Stimulated activated effector memory CD8-positive, alpha-beta T cell treated with anti-CD3 and anti-CD28 coated beads, Interleukin-12 subunit alpha, Interleukin-12 subunit beta, amount 100 ng/mL, for 72 hours (primary cell): ENCODE measurements at regions not wholly inside any gene's neighbourhood (a gene's known extent, or its start where the extent isn't known, plus 50 kb on each side); places are given as distances from the start of the nearest gene placed in this dataset.

Experiments
- ATAC-seq: fragments of 150-1000 bp; cut with Tn5 transposase; 2 replicates; pipeline ENCODE4 v1.10.0; 2021
- DNase-seq, 2 donors: peaks; one replicate each; pipeline ENCODE4 v3.0.0; 2021 to 2022; ENCODE audit warnings: low spot score in 2 of 2
- H3K27ac Mint-ChIP-seq: one replicate; pipeline ENCODE4 v1.8.0; 2022; ENCODE audit warnings: mild to moderate bottlenecking, mixed read lengths
- H3K36me3 Mint-ChIP-seq: one replicate; pipeline ENCODE4 v1.8.0; 2022; ENCODE audit warnings: mild to moderate bottlenecking, mixed read lengths
- H3K4me1 Mint-ChIP-seq: one replicate; pipeline ENCODE4 v1.8.0; 2022; ENCODE audit warnings: mixed read lengths
- H3K4me3 Mint-ChIP-seq: one replicate; pipeline ENCODE4 v1.8.0; 2022; ENCODE audit warnings: mild to moderate bottlenecking, mixed read lengths
- H3K9me3 Mint-ChIP-seq: one replicate; pipeline ENCODE4 v1.8.0; 2022; ENCODE audit warnings: mixed read lengths

GRCh38 chr1:96999191-96999590, 277.6 kb downstream of the PTBP2 start:
- no peak for DNase-seq
- H3K4me1 Mint-ChIP-seq, result no peaks in the 10 kb centered on the region
- no peak overlapping the region for H3K4me3 Mint-ChIP-seq
- H3K27ac Mint-ChIP-seq, result no peak overlapping the region
- ATAC-seq, result no peak
- H3K36me3 Mint-ChIP-seq, result no peaks in the 10 kb centered on the region
- peaks cover 4% of the 10 kb centered on the region for H3K9me3 Mint-ChIP-seq

GRCh38 chr1:97004054-97004453, 282.5 kb downstream of the PTBP2 start:
- Mint-ChIP-seq H3K36me3 (no peaks in the 10 kb centered on the region), H3K9me3 (peaks cover 4% of the 10 kb centered on the region), H3K27ac (no peak overlapping the region), H3K4me3 (no peak overlapping the region), H3K4me1 (no peaks in the 10 kb centered on the region)
- ATAC-seq (no peak), DNase-seq (no peak)

DNA sequence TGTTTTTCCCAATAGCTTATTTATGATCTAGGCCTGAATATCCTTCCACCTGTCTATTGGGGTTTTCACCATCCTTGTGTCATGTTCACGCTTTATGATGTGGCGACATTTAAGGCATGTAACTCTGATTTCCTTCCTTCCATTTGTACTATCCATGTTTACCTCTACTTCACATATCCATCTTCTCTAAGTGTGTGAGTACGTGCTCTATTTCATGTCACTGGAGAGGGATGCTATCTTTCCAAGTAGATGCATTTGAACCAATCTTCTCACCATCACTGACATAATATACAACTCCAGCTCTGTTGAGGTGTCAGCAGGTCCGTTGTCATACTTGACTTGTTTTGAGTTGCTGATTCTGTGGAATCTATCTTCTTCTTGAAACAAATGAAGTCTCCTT, 283.2 kb downstream of the PTBP2 start:
- peaks cover 4% of the 10 kb centered on the region for H3K9me3 Mint-ChIP-seq
- H3K27ac Mint-ChIP-seq, result no peak overlapping the region
- H3K4me1 Mint-ChIP-seq, result no peaks in the 10 kb centered on the region

DNA sequence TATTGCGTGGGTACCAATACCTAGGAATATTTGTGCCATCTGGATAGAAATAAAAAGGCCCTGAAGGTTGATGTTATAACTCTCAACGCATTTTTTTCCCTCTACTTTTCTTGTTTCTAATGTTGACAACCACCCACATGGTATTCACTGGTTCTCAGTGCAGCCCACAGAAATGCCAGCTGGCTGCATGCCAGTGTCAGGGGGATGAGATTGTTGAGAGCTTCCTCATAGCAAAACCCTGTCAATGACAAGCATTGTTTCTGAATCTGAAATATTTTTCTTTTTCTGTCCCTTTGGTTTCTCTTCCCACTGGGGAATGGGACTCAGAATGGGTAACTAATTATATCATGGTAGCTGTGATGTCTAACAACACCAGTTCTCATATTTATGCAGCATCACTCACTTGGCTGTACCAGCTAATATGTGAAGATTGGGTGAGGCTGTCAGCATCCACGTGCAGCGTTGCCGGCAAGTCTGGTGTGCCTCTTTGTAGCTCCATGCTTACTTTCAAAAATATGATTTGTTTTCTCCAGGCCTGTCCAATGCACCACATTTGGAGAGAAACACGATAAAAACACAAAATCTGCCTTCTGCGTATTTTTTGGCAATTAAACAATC, 284.6 kb downstream of the PTBP2 start:
- DNase-seq (no peak), ATAC-seq (no peak)
- Mint-ChIP-seq H3K4me3 (no peak overlapping the region), H3K4me1 (no peaks in the 10 kb centered on the region), H3K9me3 (peaks cover 4% of the 10 kb centered on the region), H3K36me3 (no peaks in the 10 kb centered on the region), H3K27ac (no peak overlapping the region)

More for the DNA sequence above, 283.2 kb downstream of the PTBP2 start:
- no peaks in the 10 kb centered on the region for H3K36me3 Mint-ChIP-seq
- ATAC-seq, result no peak
- H3K4me3 Mint-ChIP-seq, result no peak overlapping the region
- no peak for DNase-seq

DNA sequence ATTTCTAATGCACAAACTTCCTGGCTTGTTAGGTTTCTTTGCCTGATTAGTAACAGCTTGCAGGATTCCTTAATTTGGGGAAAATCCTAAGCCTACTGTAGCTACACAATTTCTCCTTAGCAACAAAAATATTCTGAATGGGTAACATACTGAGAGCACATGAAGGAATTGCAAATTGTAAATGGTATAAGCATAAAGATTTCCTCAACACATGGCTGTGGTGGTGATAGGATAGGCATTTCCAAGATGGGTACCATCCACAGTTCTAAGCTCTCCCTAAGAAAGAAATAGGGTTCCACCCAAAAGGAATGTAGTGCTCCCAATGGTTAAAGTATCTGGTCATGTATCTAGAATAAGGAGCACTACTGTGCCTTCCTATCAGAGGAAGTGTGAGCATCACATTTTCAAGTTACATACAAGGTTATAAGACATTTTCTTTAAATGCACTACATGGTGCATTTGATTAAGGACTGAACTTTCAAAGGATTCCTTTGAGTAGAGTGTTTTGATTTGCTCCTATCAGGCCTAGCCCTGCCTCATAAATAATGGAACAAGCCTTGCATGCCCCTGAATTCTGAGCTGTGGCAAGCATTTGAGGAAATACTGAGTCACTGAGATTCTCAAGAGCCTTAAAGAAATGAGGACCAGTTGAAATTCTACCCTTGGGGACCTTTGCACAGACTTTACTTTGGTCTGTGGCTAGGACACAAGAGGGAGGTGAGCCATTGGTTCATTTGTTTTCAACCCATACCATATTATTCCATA, 286.4 kb downstream of the PTBP2 start:
- no peak overlapping the region for H3K4me3 Mint-ChIP-seq
- H3K27ac Mint-ChIP-seq, result no peak overlapping the region
- no peaks in the 10 kb centered on the region for H3K9me3 Mint-ChIP-seq
- H3K4me1 Mint-ChIP-seq, result no peaks in the 10 kb centered on the region
- no peak for ATAC-seq
- no peaks in the 10 kb centered on the region for H3K36me3 Mint-ChIP-seq
- DNase-seq, result no peak

- no peak for DNase-seq
- Mint-ChIP-seq H3K9me3 (no peaks in the 10 kb centered on the region), H3K4me1 (no peaks in the 10 kb centered on the region), H3K27ac (no peak overlapping the region), H3K4me3 (no peak overlapping the region), H3K36me3 (no peaks in the 10 kb centered on the region)
- no peak for ATAC-seq
Measured at GRCh38 chr1:97010566-97011264, 289.1 kb downstream of the PTBP2 start.

DNA sequence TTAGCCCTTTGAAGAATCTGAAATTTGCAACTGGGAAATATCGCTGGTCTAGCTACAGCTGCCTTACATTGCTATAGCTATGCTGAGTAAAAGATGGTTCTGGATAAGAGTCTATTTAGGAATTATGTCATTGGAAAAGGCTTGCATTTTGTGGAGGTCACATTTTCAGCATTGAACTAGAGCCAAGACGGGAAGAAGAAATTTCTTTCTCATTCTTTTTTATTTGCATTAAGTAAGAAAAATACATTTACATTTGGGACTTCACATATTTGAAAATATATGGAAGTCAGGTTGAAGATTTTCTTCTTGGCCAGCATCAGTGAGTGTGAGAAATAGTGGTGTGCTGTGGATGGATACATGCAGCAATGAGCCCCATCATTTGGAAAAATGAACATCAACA, 291.6 kb downstream of the PTBP2 start:
- no peak for ATAC-seq
- Mint-ChIP-seq H3K4me3 (no peak overlapping the region), H3K27ac (no peak overlapping the region), H3K36me3 (no peaks in the 10 kb centered on the region), H3K4me1 (no peaks in the 10 kb centered on the region), H3K9me3 (no peaks in the 10 kb centered on the region)
- no peak for DNase-seq

GRCh38 chr1:97013941-97014340, 292.4 kb downstream of the PTBP2 start:
- DNase-seq (no peak), ATAC-seq (no peak)
- Mint-ChIP-seq H3K4me1 (no peaks in the 10 kb centered on the region), H3K9me3 (no peaks in the 10 kb centered on the region), H3K27ac (no peak overlapping the region), H3K4me3 (no peak overlapping the region), H3K36me3 (no peaks in the 10 kb centered on the region)

- ATAC-seq, result no peak
- Mint-ChIP-seq H3K9me3 (no peaks in the 10 kb centered on the region), H3K36me3 (no peaks in the 10 kb centered on the region), H3K4me1 (no peaks in the 10 kb centered on the region), H3K27ac (no peak overlapping the region), H3K4me3 (no peak overlapping the region)
- DNase-seq, result no peak
Measured at GRCh38 chr1:97014426-97014825, 292.8 kb downstream of the PTBP2 start.

DNA sequence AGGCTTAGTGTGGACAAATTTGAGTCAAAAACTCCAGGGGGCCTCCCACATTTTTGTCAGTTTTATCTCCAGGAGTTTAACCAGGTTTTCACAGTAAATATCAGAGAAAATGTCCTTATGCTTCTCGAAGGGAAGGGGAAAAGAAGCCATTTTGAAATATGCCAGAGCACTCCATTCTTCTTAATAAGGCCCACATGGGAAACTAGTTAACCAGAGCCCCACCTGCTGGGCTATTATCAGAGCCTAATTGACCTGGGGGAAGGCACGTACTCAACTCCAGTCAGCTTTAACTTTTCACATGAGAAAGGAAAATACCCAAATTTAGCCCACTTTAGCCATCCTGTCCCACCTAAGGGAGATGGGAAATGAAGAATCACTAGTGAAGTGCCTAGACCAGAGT, 296.3 kb downstream of the PTBP2 start:
- Mint-ChIP-seq H3K27ac (no peak overlapping the region), H3K4me1 (no peaks in the 10 kb centered on the region), H3K4me3 (no peak overlapping the region), H3K36me3 (no peaks in the 10 kb centered on the region), H3K9me3 (no peaks in the 10 kb centered on the region)
- no peak for DNase-seq
- no peak for ATAC-seq
